Hepatocyte (in vitro differentiated cells): ENCODE measurements at regions not wholly inside any gene's neighbourhood (a gene's known extent, or its start where the extent isn't known, plus 50 kb on each side); places are given as distances from the start of the nearest gene placed in this dataset.

Experiments used
- EZH2phosphoT487 ChIP-seq: fragments of 200-600 bp; sonication (generic); IDR thresholded peaks from one replicate; pipeline ENCODE4 v1.6.1; 2018; ENCODE audit warnings: antibody characterized with exemption, mild to moderate bottlenecking, low read depth, moderate library complexity; ENCODE audit not compliant: unreplicated experiment, severe bottlenecking
- TF ChIP-seq, protein P1 (sequence below): fragments of 200-600 bp; sonication (generic); IDR thresholded peaks from 2 replicates; pipeline ENCODE4 v1.5.1; 2016; ENCODE audit warnings: antibody characterized with exemption, mild to moderate bottlenecking; ENCODE audit not compliant: poor library complexity

GRCh38 chr6:115570331-115570730 is 490.4 kb downstream of the FRK start:
- TF ChIP-seq, protein P1, sequence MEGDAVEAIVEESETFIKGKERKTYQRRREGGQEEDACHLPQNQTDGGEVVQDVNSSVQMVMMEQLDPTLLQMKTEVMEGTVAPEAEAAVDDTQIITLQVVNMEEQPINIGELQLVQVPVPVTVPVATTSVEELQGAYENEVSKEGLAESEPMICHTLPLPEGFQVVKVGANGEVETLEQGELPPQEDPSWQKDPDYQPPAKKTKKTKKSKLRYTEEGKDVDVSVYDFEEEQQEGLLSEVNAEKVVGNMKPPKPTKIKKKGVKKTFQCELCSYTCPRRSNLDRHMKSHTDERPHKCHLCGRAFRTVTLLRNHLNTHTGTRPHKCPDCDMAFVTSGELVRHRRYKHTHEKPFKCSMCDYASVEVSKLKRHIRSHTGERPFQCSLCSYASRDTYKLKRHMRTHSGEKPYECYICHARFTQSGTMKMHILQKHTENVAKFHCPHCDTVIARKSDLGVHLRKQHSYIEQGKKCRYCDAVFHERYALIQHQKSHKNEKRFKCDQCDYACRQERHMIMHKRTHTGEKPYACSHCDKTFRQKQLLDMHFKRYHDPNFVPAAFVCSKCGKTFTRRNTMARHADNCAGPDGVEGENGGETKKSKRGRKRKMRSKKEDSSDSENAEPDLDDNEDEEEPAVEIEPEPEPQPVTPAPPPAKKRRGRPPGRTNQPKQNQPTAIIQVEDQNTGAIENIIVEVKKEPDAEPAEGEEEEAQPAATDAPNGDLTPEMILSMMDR = no peak
- TF ChIP-seq EZH2phosphoT487 = no peak
